DLD1 (cell line): ENCODE measurements at regions not wholly inside any gene's neighbourhood (a gene's known extent, or its start where the extent isn't known, plus 50 kb on each side); places are given as distances from the start of the nearest gene placed in this dataset.

ENCODE experiments used
- in situ Hi-C: cut with HindIII; loops from 2 replicates; pipeline ENCODE4 v1.10.0; 2017; ENCODE audit warnings: low sequenced_read_pairs

DNA sequence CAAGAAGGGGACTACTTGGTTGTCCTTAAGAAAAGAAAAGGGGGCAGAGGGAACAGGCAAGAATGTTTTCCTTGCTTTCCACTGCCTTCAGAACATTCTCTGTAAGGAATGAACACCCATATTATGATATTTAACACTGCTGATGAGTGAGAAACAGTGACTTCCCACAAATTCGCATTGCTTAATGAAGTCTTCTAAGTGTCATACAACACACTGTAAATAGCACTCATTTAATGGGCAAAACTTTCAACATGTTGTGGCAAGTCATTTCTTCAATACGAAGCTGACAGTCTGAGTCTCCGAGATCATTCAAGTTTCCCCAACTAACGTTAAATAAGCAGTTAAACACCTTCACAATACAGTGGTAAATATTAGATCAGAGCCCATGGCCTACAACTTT lies 464.4 kb downstream of the SHQ1 start:
- in situ Hi-C loops: no loop called here

DNA sequence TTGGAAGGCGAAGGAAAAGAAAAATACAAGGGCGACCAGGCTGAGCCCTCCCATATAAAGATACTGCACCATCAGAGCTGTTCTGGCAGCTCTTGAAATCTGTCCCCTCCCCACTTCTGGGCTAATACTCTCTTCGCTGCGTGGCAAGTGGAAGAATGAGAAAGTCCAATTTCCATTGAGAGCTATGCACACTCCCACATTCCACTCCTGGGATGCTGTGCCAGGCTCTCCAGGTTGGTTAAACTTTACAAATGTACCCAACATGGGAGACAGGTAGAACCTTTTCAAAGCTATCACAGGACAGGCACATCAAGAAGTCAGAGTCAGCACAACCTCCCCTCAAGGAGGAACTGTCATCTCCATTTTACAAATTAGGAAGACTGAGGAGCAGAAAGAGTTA lies 465.0 kb downstream of the SHQ1 start:
- in situ Hi-C loops: no loop called here

DNA sequence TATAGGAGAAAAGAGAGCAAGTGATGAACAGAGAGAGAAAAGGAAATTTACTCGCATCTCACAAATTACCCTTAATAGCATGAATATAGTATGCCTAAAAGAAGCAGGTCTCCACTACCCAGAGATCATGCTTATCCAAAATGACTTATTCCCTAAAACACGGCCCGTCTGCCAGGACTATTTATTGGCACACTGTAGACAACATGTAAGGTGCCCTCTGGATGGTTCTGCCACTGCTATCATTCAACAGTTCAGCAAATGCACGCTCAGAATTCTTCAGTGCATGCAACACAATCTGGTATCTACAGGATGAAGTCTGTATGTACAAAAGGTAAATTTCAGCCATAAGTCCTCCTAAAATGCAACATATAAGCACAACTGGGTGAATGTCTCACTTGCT lies 465.8 kb downstream of the SHQ1 start:
- in situ Hi-C loops: no loop called here

GRCh38 chr3:72381584-72381983 lies 466.7 kb downstream of the SHQ1 start:
- in situ Hi-C loops: no loop called here

GRCh38 chr3:72380711-72381493 lies 467.3 kb downstream of the SHQ1 start:
- in situ Hi-C loops: no loop called here

DNA sequence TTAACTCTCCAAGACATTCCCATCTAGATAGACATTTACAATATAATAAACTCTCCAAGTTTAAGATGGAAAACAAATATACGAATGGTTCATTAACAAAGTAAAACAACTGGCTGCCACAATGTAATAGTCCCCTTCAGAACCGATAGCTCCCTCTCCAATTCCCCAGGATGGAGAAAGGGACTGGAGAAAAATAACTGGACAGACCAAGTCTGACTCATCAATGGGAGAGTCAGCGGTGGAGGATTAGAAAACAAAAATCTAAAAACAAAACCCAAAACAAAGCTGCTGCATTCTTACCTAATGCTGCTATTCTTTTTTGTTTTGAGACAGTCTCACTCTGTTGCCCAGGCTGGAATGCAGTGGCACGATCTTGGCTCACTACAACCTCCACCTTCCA lies 468.1 kb downstream of the SHQ1 start:
- in situ Hi-C loops: no loop called here

DNA sequence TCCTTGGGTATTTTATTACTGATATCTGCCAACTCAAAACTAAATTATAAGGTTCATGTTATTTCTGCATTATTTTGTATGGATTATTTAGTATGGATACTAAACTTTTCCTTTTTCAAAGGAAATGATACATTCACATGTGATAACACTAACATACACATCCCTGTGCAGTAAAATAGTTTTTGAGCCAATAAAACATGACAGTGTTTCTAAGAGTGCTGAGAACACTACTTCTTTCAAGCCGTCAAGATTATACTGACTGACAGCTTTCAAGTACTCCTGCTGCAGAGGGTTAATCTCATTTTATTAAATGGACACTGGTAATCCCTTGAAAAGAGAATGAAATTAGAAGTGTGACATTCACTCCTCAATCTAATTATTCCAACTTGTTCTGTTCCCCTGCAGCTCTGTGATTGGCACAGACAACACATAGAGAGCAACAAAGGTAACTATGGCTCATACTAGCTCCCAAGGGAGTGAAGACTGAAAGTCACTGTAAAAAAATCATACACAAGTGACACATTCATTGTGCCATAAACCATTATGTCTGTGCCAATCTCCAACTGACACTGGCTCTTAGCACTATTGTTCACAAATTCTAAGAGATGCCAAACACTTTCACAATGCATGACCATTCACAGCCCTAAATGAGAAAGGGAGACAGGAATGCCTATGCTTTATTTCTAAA lies 468.6 kb downstream of the SHQ1 start:
- in situ Hi-C loops: no loop called here

DNA sequence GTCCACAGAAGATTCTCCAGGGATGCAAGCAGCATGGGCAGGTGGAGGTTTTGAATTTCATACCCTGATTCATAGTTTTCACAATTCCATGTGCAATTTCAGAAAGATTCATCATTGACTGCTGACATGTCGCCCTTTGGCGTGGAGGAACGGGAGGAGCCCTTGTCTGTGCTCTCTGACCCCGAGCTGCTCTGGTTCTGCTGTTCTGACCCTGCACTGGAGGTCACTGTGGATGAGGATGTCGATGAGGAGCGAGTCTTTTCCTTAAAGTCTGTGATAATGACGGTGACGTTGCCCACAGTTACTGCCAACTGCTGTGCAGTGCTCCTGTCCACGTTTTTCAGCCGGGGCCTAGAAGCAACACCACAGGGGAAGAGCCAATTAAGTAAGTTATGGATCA lies 470.0 kb downstream of the SHQ1 start:
- in situ Hi-C loops: no loop called here

GRCh38 chr3:72376956-72377710 lies 471.1 kb downstream of the SHQ1 start:
- in situ Hi-C loops: no loop called here

DNA sequence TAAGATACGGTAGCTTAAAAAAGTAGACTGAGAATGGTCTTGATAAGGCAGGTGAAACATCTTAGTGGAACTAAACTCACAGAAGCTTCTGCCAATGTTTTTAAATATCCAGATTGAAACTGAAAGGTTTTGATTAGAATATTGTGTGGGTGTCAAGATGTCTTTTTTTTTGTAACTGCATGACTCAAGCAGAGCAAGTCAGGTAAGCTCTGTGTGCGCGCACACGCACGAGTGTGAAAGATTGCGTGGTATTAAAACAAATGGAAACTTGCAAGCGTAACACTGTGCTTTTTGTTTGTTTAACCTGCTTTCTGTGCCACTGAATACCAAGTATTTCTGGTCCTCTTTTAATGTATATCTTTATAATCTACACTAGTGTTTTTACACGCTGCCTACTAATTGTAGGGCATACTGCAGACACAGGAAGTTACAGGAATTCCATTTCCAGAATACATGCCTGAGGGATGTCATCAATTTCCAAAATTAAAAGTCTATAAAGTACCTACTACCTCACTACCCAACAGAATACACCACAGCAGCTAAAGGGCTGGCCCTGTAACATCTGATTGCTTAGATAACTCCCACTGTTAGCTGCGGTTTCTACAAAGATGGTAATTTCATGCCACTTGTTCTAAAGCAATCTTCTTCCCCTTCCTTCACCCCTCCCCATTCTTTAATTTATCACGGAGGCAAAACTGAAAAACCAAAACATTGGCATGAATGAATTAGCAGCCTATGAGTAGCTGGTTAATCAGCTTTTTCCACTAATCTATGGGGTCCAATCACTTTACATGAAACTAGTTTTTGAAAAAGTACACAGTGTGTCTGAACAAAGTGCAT lies 472.8 kb downstream of the SHQ1 start:
- in situ Hi-C loops: no loop called here

DNA sequence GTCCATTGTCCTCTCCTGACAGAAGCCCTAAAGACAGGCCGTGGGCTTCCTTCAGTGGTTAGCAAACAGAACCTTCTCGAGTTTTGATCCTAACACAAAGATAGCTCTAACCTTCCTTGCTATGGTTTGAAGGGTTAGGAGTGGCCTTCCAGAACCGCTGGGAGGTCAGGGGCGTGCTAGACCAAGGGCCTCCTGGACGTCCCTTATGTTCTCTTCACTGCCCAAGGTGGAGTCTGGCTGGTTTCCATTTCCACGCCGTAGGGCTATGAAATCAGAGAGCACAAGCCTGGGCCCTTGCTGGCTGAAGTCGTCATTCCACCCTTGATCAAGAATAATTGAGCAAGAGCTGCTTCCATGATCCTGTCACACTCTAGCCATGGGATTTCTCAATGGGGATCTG lies 475.1 kb downstream of the SHQ1 start:
- in situ Hi-C loops: no loop called here

GRCh38 chr3:72372161-72372560 lies 476.1 kb downstream of the SHQ1 start:
- in situ Hi-C loops: no loop called here

GRCh38 chr3:72371431-72371830 lies 476.8 kb downstream of the SHQ1 start:
- in situ Hi-C loops: no loop called here

DNA sequence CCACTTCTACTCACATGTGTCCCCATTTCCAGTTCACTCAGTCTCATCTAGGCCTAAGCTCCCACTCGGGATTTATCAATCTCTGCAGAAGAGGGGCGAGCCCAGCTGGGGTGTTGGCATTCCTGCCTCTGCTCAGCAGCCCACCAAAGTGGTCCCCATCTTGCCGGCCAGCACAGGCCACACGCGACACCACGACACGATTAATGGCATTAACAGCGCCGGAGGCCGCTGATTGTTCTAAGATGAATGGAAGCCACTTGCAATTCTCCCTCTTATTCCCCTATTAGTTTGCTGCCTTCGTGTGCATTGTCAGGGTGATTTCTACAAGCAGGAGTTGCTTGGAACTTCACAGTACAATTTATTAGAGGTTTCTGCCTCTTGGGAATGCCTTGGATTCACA lies 477.3 kb downstream of the SHQ1 start:
- in situ Hi-C loops: no loop called here

GRCh38 chr3:72369681-72370080 lies 478.6 kb downstream of the SHQ1 start:
- in situ Hi-C loops: no loop called here

- in situ Hi-C loops: no loop called here
These were observed 479.8 kb downstream of the SHQ1 start for GRCh38 chr3:72368331-72368975.

- in situ Hi-C loops: no loop called here
These were observed 486.3 kb downstream of the SHQ1 start for GRCh38 chr3:72361990-72362389.

GRCh38 chr3:72359743-72360142 lies 488.5 kb downstream of the SHQ1 start:
- in situ Hi-C loops: no loop called here

GRCh38 chr3:72355168-72355567 lies 493.1 kb downstream of the SHQ1 start:
- in situ Hi-C loops: no loop called here

GRCh38 chr3:72354486-72354885 lies 493.8 kb downstream of the SHQ1 start:
- in situ Hi-C loops: no loop called here
